ENCODE measurements at regions not wholly inside any gene's neighbourhood (a gene's known extent, or its start where the extent isn't known, plus 50 kb on each side); places are given as distances from the start of the nearest gene placed in this dataset.

- Histone ChIP-seq H3K9me2 (replicated peaks; ENCODE audit: insufficient read depth) (no peaks in the 10 kb centered on the region), H3K27me3 (no peaks in the 10 kb centered on the region), H3K79me2 (no peaks in the 10 kb centered on the region), H3K4me3 (no peak overlapping the region), H4K20me1 (ENCODE audit: insufficient read depth, poor library complexity, severe bottlenecking) (no peaks in the 10 kb centered on the region), H3K9me3 (ENCODE audit: low read depth) (no peaks in the 10 kb centered on the region), H3K27ac (no peak overlapping the region), H3K36me3 (replicated peaks; ENCODE audit: insufficient read depth, low read depth) (no peaks in the 10 kb centered on the region), H2AFZ (no peak overlapping the region), H3K4me1 (ENCODE audit: insufficient read depth) (no peaks in the 10 kb centered on the region), H3K4me2 (no peak overlapping the region)
- no peak for DNase-seq (ENCODE audit: low spot score)
- no peak for TF ChIP-seq EZH2phosphoT487 (IDR thresholded peaks at IDR 0.05; ENCODE audit: low read depth, severe bottlenecking, unreplicated experiment)
- TF ChIP-seq CTCF (IDR thresholded peaks at IDR 0.05; ENCODE audit: poor library complexity): no peak
- no peak for TF ChIP-seq EZH2 (IDR thresholded peaks at IDR 0.05; ENCODE audit: borderline replicate concordance)
Measured at GRCh38 chr2:17070711-17071110, 405.1 kb upstream of the CYRIA start.

GRCh38 chr2:17069564-17069963, 403.9 kb upstream of the CYRIA start:
- Histone ChIP-seq H3K27ac (no peak overlapping the region), H3K4me3 (no peak overlapping the region), H3K27me3 (no peaks in the 10 kb centered on the region), H2AFZ (no peak overlapping the region), H3K9me2 (replicated peaks; ENCODE audit: insufficient read depth) (no peaks in the 10 kb centered on the region), H3K36me3 (replicated peaks; ENCODE audit: insufficient read depth, low read depth) (no peaks in the 10 kb centered on the region), H3K79me2 (no peaks in the 10 kb centered on the region), H3K4me1 (ENCODE audit: insufficient read depth) (no peaks in the 10 kb centered on the region), H3K9me3 (ENCODE audit: low read depth) (no peaks in the 10 kb centered on the region), H4K20me1 (ENCODE audit: insufficient read depth, poor library complexity, severe bottlenecking) (no peaks in the 10 kb centered on the region), H3K4me2 (no peak overlapping the region)
- 88% methylated on average over 4 of the region's 4 CpGs for WGBS (ENCODE audit: low lambda C conversion rate, missing lambda C conversion rate)
- TF ChIP-seq EZH2 (IDR thresholded peaks at IDR 0.05; ENCODE audit: borderline replicate concordance): no peak
- no peak for TF ChIP-seq CTCF (IDR thresholded peaks at IDR 0.05; ENCODE audit: poor library complexity)
- no peak for TF ChIP-seq EZH2phosphoT487 (IDR thresholded peaks at IDR 0.05; ENCODE audit: low read depth, severe bottlenecking, unreplicated experiment)
- no peak for DNase-seq (ENCODE audit: low spot score)

GRCh38 chr2:17068021-17068420, 402.4 kb upstream of the CYRIA start:
- Histone ChIP-seq H3K4me2 (no peak overlapping the region), H4K20me1 (ENCODE audit: insufficient read depth, poor library complexity, severe bottlenecking) (no peaks in the 10 kb centered on the region), H2AFZ (no peak overlapping the region), H3K4me1 (ENCODE audit: insufficient read depth) (no peaks in the 10 kb centered on the region), H3K79me2 (no peaks in the 10 kb centered on the region), H3K4me3 (no peak overlapping the region), H3K9me3 (ENCODE audit: low read depth) (no peaks in the 10 kb centered on the region), H3K9me2 (replicated peaks; ENCODE audit: insufficient read depth) (no peaks in the 10 kb centered on the region), H3K27ac (no peak overlapping the region), H3K27me3 (no peaks in the 10 kb centered on the region), H3K36me3 (replicated peaks; ENCODE audit: insufficient read depth, low read depth) (no peaks in the 10 kb centered on the region)
- no peak for DNase-seq (ENCODE audit: low spot score)
- TF ChIP-seq EZH2phosphoT487 (IDR thresholded peaks at IDR 0.05; ENCODE audit: low read depth, severe bottlenecking, unreplicated experiment): no peak
- no peak for TF ChIP-seq CTCF (IDR thresholded peaks at IDR 0.05; ENCODE audit: poor library complexity)
- TF ChIP-seq EZH2 (IDR thresholded peaks at IDR 0.05; ENCODE audit: borderline replicate concordance): no peak
- WGBS (ENCODE audit: low lambda C conversion rate, missing lambda C conversion rate): 72% methylated on average over 4 of the region's 4 CpGs

GRCh38 chr2:17065536-17065935, 399.9 kb upstream of the CYRIA start:
- no peak overlapping the region for H2AFZ ChIP-seq
- H3K4me2 ChIP-seq: no peak overlapping the region
- TF ChIP-seq EZH2phosphoT487 (IDR thresholded peaks at IDR 0.05; ENCODE audit: low read depth, severe bottlenecking, unreplicated experiment) (no peak), EZH2 (IDR thresholded peaks at IDR 0.05; ENCODE audit: borderline replicate concordance) (no peak), CTCF (IDR thresholded peaks at IDR 0.05; ENCODE audit: poor library complexity) (no peak)
- no peaks in the 10 kb centered on the region for H3K27me3 ChIP-seq
- no peak overlapping the region for H3K27ac ChIP-seq
- 75% methylated on average over 6 of the region's 6 CpGs for WGBS (ENCODE audit: low lambda C conversion rate, missing lambda C conversion rate)
- DNase-seq (ENCODE audit: low spot score): no peak
- no peaks in the 10 kb centered on the region for H3K9me2 ChIP-seq (replicated peaks; ENCODE audit: insufficient read depth)
- no peaks in the 10 kb centered on the region for H4K20me1 ChIP-seq (ENCODE audit: insufficient read depth, poor library complexity, severe bottlenecking)
- H3K9me3 ChIP-seq (ENCODE audit: low read depth): no peaks in the 10 kb centered on the region
- no peaks in the 10 kb centered on the region for H3K36me3 ChIP-seq (replicated peaks; ENCODE audit: insufficient read depth, low read depth)
- no peak overlapping the region for H3K4me3 ChIP-seq
- H3K79me2 ChIP-seq: no peaks in the 10 kb centered on the region
- H3K4me1 ChIP-seq (ENCODE audit: insufficient read depth): no peaks in the 10 kb centered on the region

All from hepatocyte (in vitro differentiated cells).